ENCODE measurements at regions not wholly inside any gene's neighbourhood (a gene's known extent, or its start where the extent isn't known, plus 50 kb on each side); places are given as distances from the start of the nearest gene placed in this dataset.
"Not testable (repeated sequence)": the region's sequence is repeated elsewhere in the genome, so short reads cannot be mapped to it uniquely, and the experiment has no call there.

- DNase-seq: peak in 1 of 2 experiments; percentile 0
Measured at GRCh38 chr3:87792534-87793336, 266.1 kb downstream of the CGGBP1 start, which contains the start of gene HTR1F. Gene HTR1F (plus strand): TSS chr3:87792706.

DNA sequence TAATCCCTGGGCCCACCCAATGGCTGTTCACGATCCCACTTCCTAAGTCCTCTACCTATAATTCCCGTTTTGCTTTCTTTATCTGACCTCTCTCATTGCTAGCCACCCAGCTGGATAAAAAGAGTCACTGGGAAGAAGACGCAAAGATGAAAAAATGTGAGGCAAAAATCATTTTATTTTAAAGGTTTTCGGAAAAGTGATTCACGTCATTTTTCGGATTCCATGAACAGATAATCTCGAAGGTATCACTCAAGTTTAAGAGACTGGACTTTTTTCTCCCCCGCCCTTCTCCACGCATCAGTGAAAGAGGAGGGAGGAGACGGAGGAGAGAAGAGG is 266.6 kb downstream of the CGGBP1 start:
- no peak for DNase-seq

DNA sequence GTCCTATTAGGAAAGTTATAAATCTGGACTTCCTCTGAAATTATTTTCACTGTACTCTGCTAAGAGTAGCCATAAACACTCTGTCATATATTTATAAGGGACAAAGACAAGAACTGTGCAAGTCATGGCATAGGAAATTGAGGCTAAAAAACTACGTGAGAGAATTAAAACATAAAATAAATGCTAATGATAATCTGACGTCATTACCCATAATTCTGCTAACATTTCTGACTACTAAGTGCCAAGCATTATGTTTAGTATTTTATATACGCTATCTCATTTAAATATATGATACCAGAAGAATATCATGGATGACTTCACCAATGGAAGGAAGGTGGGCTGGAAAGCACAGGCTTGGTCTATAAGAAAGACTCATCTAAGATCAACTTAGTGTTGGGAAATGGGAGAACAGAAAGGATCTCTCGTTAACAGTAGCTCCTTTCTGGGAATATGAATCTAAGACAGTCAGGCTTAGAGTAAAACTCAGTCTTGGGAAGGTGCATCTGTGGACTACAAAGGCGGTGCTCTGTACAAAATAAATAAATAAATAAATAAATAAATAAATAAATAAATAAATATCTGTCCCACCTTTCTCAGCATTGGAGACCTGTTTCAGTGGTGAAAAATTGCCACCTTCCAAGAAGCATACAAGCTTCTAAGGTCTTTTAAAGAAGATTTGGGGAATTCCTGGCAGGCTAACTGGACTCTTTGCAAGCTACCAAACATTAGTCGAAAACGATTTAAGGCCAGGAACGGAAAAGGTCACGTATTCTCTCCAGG is 267.4 kb downstream of the CGGBP1 start:
- no peak for DNase-seq

DNA sequence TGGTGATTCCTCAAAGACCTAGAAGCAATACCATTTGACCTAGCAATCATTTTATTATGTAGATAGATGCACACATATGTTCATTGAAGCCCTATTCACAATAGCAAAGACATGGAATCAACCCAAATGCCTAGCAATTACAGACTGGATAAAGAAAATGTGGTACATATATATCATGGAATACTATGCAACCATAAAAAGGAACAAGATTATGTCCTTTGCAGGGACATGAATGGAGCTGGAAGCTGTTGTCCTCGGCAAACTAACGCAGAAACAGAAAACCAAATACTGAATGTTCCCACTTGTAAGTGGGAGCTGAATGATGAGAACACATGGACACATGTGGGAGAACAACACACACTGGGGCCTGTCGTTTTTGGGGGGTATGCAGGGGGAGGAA is 269.8 kb downstream of the CGGBP1 start:
- not testable (repeated sequence) for DNase-seq

DNA sequence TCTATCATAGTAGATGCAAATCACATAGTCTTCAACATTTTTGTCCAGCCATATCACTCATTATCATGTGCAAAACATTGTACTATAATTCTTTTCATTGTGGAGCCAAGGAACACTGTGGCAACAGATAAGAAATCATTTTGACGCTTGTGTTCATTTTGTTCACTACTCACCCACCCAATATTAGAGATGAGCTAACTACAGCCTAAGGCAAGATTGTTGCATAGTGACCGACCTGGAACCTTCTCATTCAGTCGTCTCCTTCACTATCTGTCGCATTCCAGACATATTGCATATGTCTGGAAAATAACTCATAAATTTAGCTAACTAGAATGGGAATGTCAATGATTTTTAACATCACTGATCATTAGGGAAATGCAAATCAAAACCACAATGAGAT is 270.3 kb downstream of the CGGBP1 start:
- no peak for DNase-seq

GRCh38 chr3:87780811-87781210 is 278.0 kb downstream of the CGGBP1 start:
- no peak for DNase-seq

GRCh38 chr3:87778876-87779275 is 279.9 kb downstream of the CGGBP1 start:
- no peak for DNase-seq

- peak in 1 of 2 experiments; percentile 0 for DNase-seq
Measured at GRCh38 chr3:87771337-87772192, 287.2 kb downstream of the CGGBP1 start.

DNA sequence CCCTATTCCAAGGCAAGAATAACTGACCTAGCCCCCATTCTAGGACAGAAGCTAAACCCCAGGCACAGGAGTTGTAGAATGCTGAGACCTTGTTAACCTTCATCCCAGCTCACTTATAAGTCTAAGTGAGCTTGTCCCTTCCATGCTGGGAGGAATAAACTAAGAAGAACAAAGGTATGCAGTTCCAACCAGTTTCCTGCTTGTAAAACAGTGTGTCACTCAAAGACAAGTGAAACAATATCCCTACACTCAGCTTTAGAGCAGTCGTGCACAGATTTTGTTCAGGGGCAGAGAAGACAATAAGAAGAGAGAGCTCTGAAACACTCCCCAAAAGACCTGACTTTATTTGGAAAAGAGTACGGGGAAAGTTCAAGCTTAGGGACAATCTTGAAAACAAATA is 292.1 kb downstream of the CGGBP1 start:
- no peak for DNase-seq

- DNase-seq: no peak
Measured at GRCh38 chr3:87765256-87765655, 293.5 kb downstream of the CGGBP1 start.

- DNase-seq: no peak
Measured at GRCh38 chr3:87761795-87762194, 297.0 kb downstream of the CGGBP1 start.

DNA sequence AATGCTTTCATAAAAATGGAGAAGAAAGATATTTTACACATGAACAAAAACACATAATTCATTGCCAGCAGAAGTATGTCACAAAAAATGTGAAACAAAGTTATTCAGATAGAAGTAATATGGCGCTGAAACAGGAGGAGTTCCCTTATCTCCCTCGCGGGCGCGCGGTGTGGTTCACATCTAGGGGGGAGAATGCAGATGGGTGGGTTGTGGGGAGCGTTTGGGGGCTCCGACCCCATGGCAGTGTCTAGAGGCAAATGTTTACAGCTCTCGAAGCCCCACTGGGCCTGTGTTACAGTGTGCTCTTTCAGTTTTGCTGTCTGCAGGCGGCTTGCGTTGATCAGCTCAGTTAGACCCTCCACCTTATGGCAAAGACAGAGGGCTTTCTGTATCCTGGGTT is 297.5 kb downstream of the CGGBP1 start:
- no peak for DNase-seq

DNA sequence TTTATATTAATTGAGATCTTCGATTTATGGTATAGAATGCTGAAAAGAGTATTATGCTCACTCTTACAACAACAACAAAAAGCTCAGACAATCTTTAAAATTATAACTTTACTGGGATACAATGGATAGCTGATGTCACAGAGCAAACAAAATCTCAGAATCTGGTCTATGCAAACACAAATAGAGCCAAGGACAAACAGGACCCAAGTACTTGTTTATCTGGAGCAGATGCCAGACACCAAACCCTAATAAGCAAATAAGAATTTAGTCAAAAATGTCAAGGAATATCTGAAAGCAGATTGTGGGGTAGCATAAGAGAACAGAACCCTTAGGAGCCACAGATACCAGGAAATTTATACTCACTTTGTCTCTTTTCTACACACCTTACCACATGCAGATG is 302.2 kb downstream of the CGGBP1 start:
- no peak for DNase-seq

DNA sequence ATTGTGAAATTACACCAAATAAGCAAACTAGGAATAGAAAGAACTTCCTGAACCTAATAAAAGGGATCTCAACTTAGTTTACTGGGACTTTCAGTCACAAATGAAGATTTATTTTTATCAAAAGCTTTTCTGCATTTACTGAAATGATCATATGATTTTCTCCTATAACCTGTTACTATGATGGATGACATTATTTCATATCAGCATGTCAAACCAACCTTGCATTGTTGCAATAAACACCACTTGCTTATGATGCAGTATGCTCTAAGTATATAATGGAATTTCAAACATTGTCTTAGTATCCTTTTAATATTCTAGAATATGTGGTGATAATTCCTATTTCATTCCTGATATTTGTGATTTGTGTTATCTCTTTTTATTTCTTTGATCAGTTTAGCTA is 303.0 kb downstream of the CGGBP1 start:
- no peak for DNase-seq

DNA sequence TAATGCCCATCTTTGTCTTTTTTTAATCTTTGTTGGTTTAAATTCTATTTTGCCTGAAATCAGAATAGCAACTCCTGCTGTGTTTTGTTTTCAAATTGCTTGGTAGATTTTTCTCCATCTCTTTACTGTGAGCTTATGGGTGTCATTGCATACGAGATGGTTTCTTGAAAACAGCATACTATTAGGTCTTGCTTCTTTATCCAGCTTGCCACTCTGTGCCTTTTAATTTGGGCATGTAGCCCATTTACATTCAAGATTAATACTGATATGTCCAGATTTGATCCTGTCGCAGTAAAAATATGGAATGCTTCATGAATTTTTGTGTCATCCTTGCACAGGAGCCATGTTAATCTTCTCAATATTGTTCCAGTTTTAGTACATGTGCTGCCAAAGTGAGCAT is 316.6 kb downstream of the CGGBP1 start:
- DNase-seq: no peak

DNA sequence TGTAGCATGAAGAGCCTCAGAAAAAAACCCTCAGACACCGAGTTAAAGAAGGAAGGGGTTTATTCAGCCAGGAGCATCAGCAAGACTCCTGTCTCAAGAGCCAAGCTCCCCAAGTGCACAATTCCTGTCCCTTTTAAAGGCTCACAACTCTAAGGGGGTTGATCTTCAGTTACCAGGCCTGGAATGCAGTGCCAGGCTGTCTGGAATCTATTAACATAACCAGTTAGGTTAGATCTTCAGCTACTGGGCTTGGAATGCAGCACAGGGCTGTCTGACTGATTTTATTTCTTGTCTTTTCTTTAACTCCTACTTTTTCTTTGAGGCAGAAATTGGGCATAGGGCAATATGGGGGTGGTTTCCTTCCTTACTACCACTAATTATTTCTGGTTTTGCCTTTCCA is 317.9 kb downstream of the CGGBP1 start:
- not testable (repeated sequence) for DNase-seq

- DNase-seq: not testable (repeated sequence)
Measured at GRCh38 chr3:87737817-87738216, 321.0 kb downstream of the CGGBP1 start.

DNA sequence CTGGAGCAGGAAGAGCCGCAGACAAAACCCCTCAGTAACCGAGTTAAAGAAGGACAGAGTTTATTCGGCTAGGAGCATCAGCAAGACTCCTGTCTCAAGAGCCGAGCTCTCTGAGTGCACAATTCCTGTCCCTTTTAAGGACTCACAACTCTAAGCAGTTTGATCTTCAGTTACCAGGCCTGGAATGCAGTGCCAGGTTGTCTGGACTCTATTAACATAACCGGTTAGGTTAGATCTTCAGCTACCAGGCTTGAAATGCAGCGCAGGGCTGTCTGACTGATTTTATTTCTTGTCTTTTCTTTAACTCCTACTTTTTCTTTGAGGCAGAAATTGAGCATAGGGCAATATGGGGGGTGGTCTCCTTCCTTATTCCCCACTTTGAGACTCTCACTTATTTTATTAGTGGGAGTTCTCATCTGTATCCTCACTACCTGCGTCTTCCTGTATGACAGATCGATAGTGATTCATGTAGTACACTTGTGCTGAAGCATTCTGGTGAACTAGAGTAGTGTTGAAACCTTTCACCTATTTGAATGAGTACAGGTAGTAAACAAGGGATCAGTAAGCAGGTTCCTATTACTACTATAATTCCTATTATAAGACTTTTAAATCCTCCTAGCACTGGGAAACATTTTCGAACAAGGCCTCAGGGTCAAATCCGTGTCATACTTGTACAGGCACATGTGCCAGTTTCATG is 325.0 kb downstream of the CGGBP1 start:
- DNase-seq: no peak

DNA sequence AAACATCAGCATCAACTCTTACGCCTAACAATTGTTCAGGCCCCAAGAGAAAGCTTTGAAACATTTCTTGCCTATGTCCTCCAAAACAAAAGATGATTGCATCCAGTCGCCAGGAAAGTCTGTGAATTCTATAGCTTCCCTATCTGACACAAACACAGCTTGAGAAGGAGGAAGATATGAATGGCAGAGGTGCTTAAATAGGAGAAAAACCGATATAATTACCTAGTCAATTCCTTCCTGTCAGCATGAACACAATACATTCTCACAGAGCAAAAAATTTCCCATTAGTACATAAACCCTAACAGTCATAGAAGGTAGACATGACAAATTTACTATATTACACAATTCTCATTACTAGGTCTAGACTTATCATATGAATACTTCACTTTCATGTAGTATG is 326.5 kb downstream of the CGGBP1 start:
- DNase-seq: no peak

GRCh38 chr3:87727783-87728182 is 331.0 kb downstream of the CGGBP1 start:
- DNase-seq: no peak

DNA sequence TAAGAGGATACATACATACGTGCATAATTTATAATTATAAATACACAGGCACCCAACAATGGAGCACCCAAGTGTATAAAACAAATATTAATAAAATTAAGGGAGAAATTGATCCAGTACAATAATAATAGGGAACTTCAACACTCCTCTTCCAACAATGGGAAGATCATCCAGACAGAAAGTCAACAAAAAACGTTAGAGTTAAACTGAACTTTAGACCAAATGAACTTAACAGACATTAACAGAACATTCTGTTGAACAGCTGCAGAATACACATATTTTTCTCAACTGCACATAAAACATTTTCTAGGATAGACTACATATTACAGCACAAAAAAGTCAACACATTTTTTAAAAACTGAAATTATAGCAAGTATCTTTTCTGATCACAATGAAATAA is 339.7 kb downstream of the CGGBP1 start:
- no peak for DNase-seq

GRCh38 chr3:87710511-87710910 is 348.3 kb downstream of the CGGBP1 start:
- DNase-seq: no peak

DNA sequence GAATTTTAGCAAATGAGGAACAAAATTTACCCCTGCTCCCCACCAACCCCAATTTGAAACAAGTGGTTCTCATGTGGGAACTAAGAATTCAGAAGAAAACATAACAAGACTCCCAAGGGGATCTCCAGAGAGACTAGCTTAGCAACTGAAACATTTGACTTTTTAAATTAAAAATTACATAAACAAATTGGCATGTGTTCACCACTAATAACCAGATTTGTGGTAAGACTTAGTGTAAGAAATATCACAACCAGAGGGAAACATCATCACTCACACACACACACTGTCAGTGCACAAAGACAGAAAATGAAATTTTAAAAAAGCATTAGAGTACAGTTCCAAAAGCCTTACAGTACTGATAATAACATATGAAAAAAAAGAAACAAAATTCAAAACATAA is 348.8 kb downstream of the CGGBP1 start:
- no peak for DNase-seq

Measured in NCI-H2081 (cell line).